H1 (cell line): ENCODE measurements at regions not wholly inside any gene's neighbourhood (a gene's known extent, or its start where the extent isn't known, plus 50 kb on each side); places are given as distances from the start of the nearest gene placed in this dataset.

Experiments used
- CTCF ChIA-PET: fragments of 300-600 bp; sonication (Branson Sonifier 250); formaldehyde crosslinking; loops from one replicate; lab custom pipeline; 2021; ENCODE audit not compliant: partially characterized antibody; lab: Charles Lee
- POLR2A ChIA-PET: fragments of 300-600 bp; sonication (Branson Sonifier 250); formaldehyde crosslinking; loops from one replicate; lab custom pipeline; 2021; ENCODE audit warnings: inconsistent platforms; ENCODE audit not compliant: partially characterized antibody; lab: Charles Lee
- DNase-seq, 2 experiments: peaks; one replicate each; pipeline versions ENCODE4 v3.0.0 to v3.0.0-alpha.2; 2010 to 2022; ENCODE audit warnings: low spot score in 2 of 2, low read depth in 1 of 2, mixed read lengths in 1 of 2
- FAIRE-seq: peaks from 2 replicates; lab custom pipeline; 2011; peaks lifted over from hg19 to GRCh38; lab: Jason Lieb, UNC
- H2AFZ ChIP-seq: 2 replicates; pipeline ENCODE4 v1.8.1; 2012; ENCODE audit warnings: low read length, inconsistent platforms
- H2AK5ac ChIP-seq: 2 replicates; pipeline ENCODE4 v1.6.1; 2013; ENCODE audit warnings: low read depth, low read length
- H2BK120ac ChIP-seq: replicated peaks from 2 replicates; pipeline ENCODE3; 2013; ENCODE audit warnings: low read depth, low read length, inconsistent platforms
- H2BK12ac ChIP-seq: 2 replicates; pipeline ENCODE4 v1.6.1; 2013; ENCODE audit warnings: low read depth, low read length
- H2BK15ac ChIP-seq: 2 replicates; pipeline ENCODE4 v1.6.1; 2013; ENCODE audit warnings: low read length
- H2BK20ac ChIP-seq: 2 replicates; pipeline ENCODE4 v1.6.1; 2013; ENCODE audit warnings: low read length
- H2BK5ac ChIP-seq: 2 replicates; pipeline ENCODE4 v1.6.1; 2013; ENCODE audit warnings: low read depth, low read length
- H3K14ac ChIP-seq: 2 replicates; pipeline ENCODE4 v1.6.1; 2013; ENCODE audit warnings: inconsistent platforms; ENCODE audit not compliant: insufficient read length
- H3K18ac ChIP-seq: 2 replicates; pipeline ENCODE4 v1.6.1; 2013; ENCODE audit warnings: low read length; ENCODE audit errors: extremely low read depth
- H3K23ac ChIP-seq: 2 replicates; pipeline ENCODE4 v1.6.1; 2013; ENCODE audit warnings: inconsistent platforms; ENCODE audit not compliant: insufficient read length
- H3K23me2 ChIP-seq: 2 replicates; pipeline ENCODE4 v1.6.1; 2013; ENCODE audit warnings: low read depth, low read length
- H3K27ac ChIP-seq: 2 replicates; pipeline ENCODE4 v1.6.1; 2011; ENCODE audit warnings: low read depth, low read length, inconsistent platforms
- H3K27me3 ChIP-seq, 4 experiments: replicated peaks in 1 of 4; 1 replicate in 1 of 4; 2 replicates in 3 of 4; pipeline versions ENCODE4 v1.6.1 to v1.8.1; 2011 to 2013; ENCODE audit warnings: low read length in 3 of 4, mild to moderate bottlenecking in 3 of 4, inconsistent platforms in 2 of 4, mixed read lengths in 2 of 4, moderate library complexity in 1 of 4; ENCODE audit not compliant: control insufficient read depth in 3 of 4, insufficient read depth in 3 of 4; ENCODE audit errors: extremely low read depth in 1 of 4
- H3K36me3 ChIP-seq, 4 experiments: 2 replicates each; pipeline versions ENCODE4 v1.6.1 to v1.8.1; 2011 to 2013; ENCODE audit warnings: mild to moderate bottlenecking in 4 of 4, low read length in 3 of 4, moderate library complexity in 2 of 4, control low read depth in 1 of 4, inconsistent platforms in 1 of 4; ENCODE audit not compliant: insufficient read depth in 4 of 4, control insufficient read depth in 2 of 4
- H3K4ac ChIP-seq: replicated peaks from 2 replicates; pipeline ENCODE3; 2013; ENCODE audit warnings: low read length, low read depth, mixed read lengths, inconsistent platforms; ENCODE audit not compliant: insufficient read length
- H3K4me1 ChIP-seq, 4 experiments: replicated peaks in 1 of 4; 1 replicate in 1 of 4; 2 replicates in 3 of 4; pipeline versions ENCODE4 v1.6.1 to v1.8.1; 2011 to 2013; ENCODE audit warnings: low read length in 3 of 4, inconsistent platforms in 2 of 4, mixed read lengths in 1 of 4; ENCODE audit not compliant: insufficient read depth in 4 of 4, control insufficient read depth in 3 of 4
- H3K4me2 ChIP-seq, 2 experiments: 2 replicates each; pipeline versions ENCODE4 v1.6.1 to v1.8.1; 2011 to 2013; ENCODE audit warnings: low read depth in 2 of 2, low read length in 2 of 2, control low read depth in 1 of 2, inconsistent platforms in 1 of 2, mild to moderate bottlenecking in 1 of 2; ENCODE audit not compliant: insufficient read depth in 1 of 2
- H3K4me3 ChIP-seq, 4 experiments: fragments of 200-600, 300-600 bp in 1 of 4; sonication (generic), shearing (Covaris generic), sonication (Bioruptor Twin) in 1 of 4; 2 replicates each; pipeline versions ENCODE4 v1.5.1 to v1.8.1; 2011 to 2016; ENCODE audit warnings: low read length in 4 of 4, low read depth in 3 of 4, control low read depth in 2 of 4, inconsistent platforms in 2 of 4, mild to moderate bottlenecking in 2 of 4, mixed read lengths in 1 of 4, moderate library complexity in 1 of 4; ENCODE audit not compliant: insufficient read depth in 2 of 4; ENCODE audit errors: extremely low read depth in 1 of 4
- H3K56ac ChIP-seq: replicated peaks from 2 replicates; pipeline ENCODE3; 2013; ENCODE audit warnings: low read depth, mild to moderate bottlenecking, mixed read lengths, low read length, inconsistent platforms; ENCODE audit not compliant: insufficient read length
- H3K79me1 ChIP-seq: 2 replicates; pipeline ENCODE4 v1.6.1; 2013; ENCODE audit warnings: low read depth, low read length, control low read depth
- H3K79me2 ChIP-seq, 2 experiments: 2 replicates each; pipeline versions ENCODE4 v1.6.1 to v1.8.1; 2012 to 2013; ENCODE audit warnings: low read length in 2 of 2, mild to moderate bottlenecking in 2 of 2, inconsistent platforms in 1 of 2; ENCODE audit not compliant: insufficient read depth in 2 of 2, control insufficient read depth in 1 of 2
- H3K9ac ChIP-seq, 4 experiments: replicated peaks in 1 of 4; 1 replicate in 1 of 4; 2 replicates in 3 of 4; pipeline versions ENCODE4 v1.6.1 to v1.8.1; 2011 to 2013; ENCODE audit warnings: low read depth in 3 of 4, low read length in 3 of 4, control low read depth in 2 of 4, mild to moderate bottlenecking in 2 of 4, moderate library complexity in 2 of 4, inconsistent platforms in 1 of 4; ENCODE audit errors: extremely low read depth in 1 of 4
- H3K9me3 ChIP-seq, 2 experiments: 2 replicates each; pipeline versions ENCODE4 v1.6.1 to v1.8.1; 2012 to 2013; ENCODE audit warnings: mild to moderate bottlenecking in 2 of 2, moderate library complexity in 2 of 2, control low read depth in 1 of 2, inconsistent platforms in 1 of 2, low read depth in 1 of 2, low read length in 1 of 2, mixed read lengths in 1 of 2; ENCODE audit not compliant: insufficient read depth in 2 of 2
- H4K20me1 ChIP-seq, 2 experiments: replicated peaks in 1 of 2; 2 replicates each; pipeline versions ENCODE3 to v1.8.1; 2011 to 2013; ENCODE audit warnings: inconsistent platforms in 2 of 2, low read length in 2 of 2, mild to moderate bottlenecking in 1 of 2; ENCODE audit not compliant: insufficient read depth in 2 of 2, control insufficient read depth in 1 of 2
- H4K5ac ChIP-seq: 2 replicates; pipeline ENCODE4 v1.6.1; 2013; ENCODE audit warnings: low read length, low read depth, mixed read lengths, inconsistent platforms; ENCODE audit not compliant: insufficient read length
- H4K8ac ChIP-seq: 2 replicates; pipeline ENCODE4 v1.8.0; 2013; ENCODE audit warnings: mild to moderate bottlenecking, moderate library complexity, low read length, inconsistent platforms; ENCODE audit not compliant: insufficient read depth; ENCODE audit errors: extremely low read depth
- H4K91ac ChIP-seq: replicated peaks from 2 replicates; pipeline ENCODE3; 2013; ENCODE audit warnings: low read length, mixed read lengths, inconsistent platforms; ENCODE audit not compliant: insufficient read length
- BRCA1 ChIP-seq: IDR thresholded peaks from 2 replicates; pipeline ENCODE4 v1.6.1; 2012; ENCODE audit warnings: low read depth, low read length, improper control_type of control experiment
- NRF1 ChIP-seq: IDR thresholded peaks from 2 replicates; pipeline ENCODE4 v1.6.1; 2011; ENCODE audit warnings: mild to moderate bottlenecking, low read depth, low read length, improper control_type of control experiment
- PHF8 ChIP-seq: fragments of 200-600 bp; sonication (generic); conservative IDR thresholded peaks from 2 replicates; pipeline ENCODE4 v1.7.1; 2012; ENCODE audit warnings: low read depth, mild to moderate bottlenecking, inconsistent platforms, low read length, moderate library complexity
- POLR2A ChIP-seq, 2 experiments: IDR thresholded peaks; 1 replicate in 1 of 2; 2 replicates in 1 of 2; pipeline ENCODE4 v1.6.1; 2011; ENCODE audit warnings: low read depth in 2 of 2, low read length in 2 of 2, mild to moderate bottlenecking in 2 of 2; ENCODE audit errors: control extremely low read depth in 1 of 2
- POU5F1 ChIP-seq: IDR thresholded peaks from 2 replicates; pipeline ENCODE4 v1.6.1; 2011; ENCODE audit warnings: low read depth, mild to moderate bottlenecking, low read length, moderate library complexity
- SIRT6 ChIP-seq: IDR thresholded peaks from one replicate; pipeline ENCODE4 v1.7.1; 2012; ENCODE audit warnings: low read length, inconsistent platforms
- TAF7 ChIP-seq: optimal IDR thresholded peaks from 2 replicates; pipeline ENCODE3; 2011; ENCODE audit warnings: low read depth, mild to moderate bottlenecking, inconsistent platforms, low read length, moderate library complexity, borderline replicate concordance
- YY1 ChIP-seq: IDR thresholded peaks from 2 replicates; pipeline ENCODE4 v1.6.1; 2011; ENCODE audit warnings: low read depth, mild to moderate bottlenecking, low read length
- WGBS, 2 experiments: shearing (Covaris generic) in 1 of 2; methylation state at CpG; one replicate each; pipeline versions ENCODE4 v1.1.6 to v1.1.7; 2013 to 2015; ENCODE audit warnings: low lambda C conversion rate in 2 of 2, mixed read lengths in 2 of 2, inconsistent platforms in 1 of 2, low coverage in 1 of 2, missing lambda C conversion rate in 1 of 2; ENCODE audit not compliant: insufficient replicate concordance in 2 of 2, insufficient coverage in 1 of 2, insufficient read length in 1 of 2; ENCODE audit errors: extremely low coverage in 1 of 2, missing lambda C conversion rate in 1 of 2; 5-methylcytosine and 5-hydroxymethylcytosine counted together
- TF ChIP-seq, protein P1 (sequence below): IDR thresholded peaks from 2 replicates; pipeline ENCODE4 v1.6.1; 2011; ENCODE audit warnings: low read depth, mild to moderate bottlenecking, low read length; ENCODE audit not compliant: insufficient read depth

GRCh38 chr15:58283302-58283701 lies 145.1 kb downstream of the AQP9 start:
- Histone ChIP-seq H2BK5ac (no peak overlapping the region), H2AK5ac (no peak overlapping the region), H4K8ac (no peak overlapping the region), H3K4me1 (peaks cover 0 to 2% (median 0%) of the 10 kb centered on the region in 4 experiments; a peak in 2 of 7 replicates), H2BK20ac (no peak overlapping the region), H3K14ac (no peak overlapping the region), H2AFZ (no peak overlapping the region), H2BK12ac (no peak overlapping the region), H3K27ac (no peak overlapping the region), H3K36me3 (no peaks in the 10 kb centered on the region), H3K79me2 (no peaks in the 10 kb centered on the region), H3K56ac (no peak overlapping the region), H2BK15ac (no peak overlapping the region), H3K18ac (no peak overlapping the region), H4K20me1 (no peaks in the 10 kb centered on the region), H3K4ac (no peak overlapping the region), H3K9me3 (no peaks in the 10 kb centered on the region), H4K5ac (no peak overlapping the region), H3K27me3 (no peaks in the 10 kb centered on the region), H3K4me3 (no peak overlapping the region), H3K23me2 (no peaks in the 10 kb centered on the region), H2BK120ac (no peak overlapping the region), H3K79me1 (no peaks in the 10 kb centered on the region), H3K9ac (no peak overlapping the region), H3K23ac (no peak overlapping the region), H3K4me2 (no peak overlapping the region), H4K91ac (no peak overlapping the region)
- TF ChIP-seq PHF8 (no peak), NRF1 (no peak), TAF7 (no peak), BRCA1 (no peak), POU5F1 (no peak), YY1 (no peak), SIRT6 (no peak), POLR2A (IDR thresholded peaks at IDR 0.05; ENCODE audit: control extremely low read depth in 1 of 2, low read depth in 2 of 2, low read length in 2 of 2) (no peak)
- TF ChIP-seq, protein P1, sequence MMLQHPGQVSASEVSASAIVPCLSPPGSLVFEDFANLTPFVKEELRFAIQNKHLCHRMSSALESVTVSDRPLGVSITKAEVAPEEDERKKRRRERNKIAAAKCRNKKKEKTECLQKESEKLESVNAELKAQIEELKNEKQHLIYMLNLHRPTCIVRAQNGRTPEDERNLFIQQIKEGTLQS = no peak
- DNase-seq (no peak), FAIRE-seq (no peak)
- ChIA-PET CTCF (no interaction called here), POLR2A (no interaction called here)
- 83% methylated on average over 3 of the region's 3 CpGs; no CpG with 5 or more reads in 1 of the 2 experiments for WGBS, 2 experiments
